NCI-H2107 (cell line): ENCODE measurements at regions not wholly inside any gene's neighbourhood (a gene's known extent, or its start where the extent isn't known, plus 50 kb on each side); places are given as distances from the start of the nearest gene placed in this dataset.

ENCODE experiments used
- DNase-seq: peaks from one replicate; lab custom pipeline; 2025; lab: John Stamatoyannopoulos, UW

GRCh38 chr2:104537116-104537515 lies 316.8 kb upstream of the POU3F3 start:
- DNase-seq = no peak

DNA sequence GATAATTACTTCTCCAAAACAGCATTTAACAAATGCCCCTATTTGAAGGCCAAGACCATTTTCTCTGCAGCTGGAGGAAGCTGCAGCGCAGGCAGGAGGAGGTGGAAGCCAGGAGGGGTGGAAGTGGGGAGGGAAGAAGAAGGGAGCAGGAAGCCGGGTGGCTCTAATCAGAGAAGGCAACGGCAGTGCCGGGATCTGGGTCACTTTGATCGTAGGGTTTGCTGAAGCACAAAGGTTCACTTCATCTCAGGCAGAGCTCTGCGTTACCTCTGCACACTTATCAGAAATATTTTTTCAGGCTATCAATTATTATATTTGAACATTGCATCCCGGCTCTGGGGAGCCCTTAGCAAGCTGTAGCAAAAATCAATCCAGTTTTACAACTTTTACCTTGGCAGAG lies 315.8 kb upstream of the POU3F3 start:
- no peak for DNase-seq

- no peak for DNase-seq
Measured at GRCh38 chr2:104539649-104540048, 314.3 kb upstream of the POU3F3 start.

GRCh38 chr2:104545055-104545454 lies 308.9 kb upstream of the POU3F3 start:
- DNase-seq = no peak

GRCh38 chr2:104546537-104546936 lies 307.4 kb upstream of the POU3F3 start:
- DNase-seq = no peak

- DNase-seq = no peak
Measured at GRCh38 chr2:104547221-104547620, 306.7 kb upstream of the POU3F3 start.

GRCh38 chr2:104561251-104561650 lies 292.7 kb upstream of the POU3F3 start:
- DNase-seq = no peak

DNA sequence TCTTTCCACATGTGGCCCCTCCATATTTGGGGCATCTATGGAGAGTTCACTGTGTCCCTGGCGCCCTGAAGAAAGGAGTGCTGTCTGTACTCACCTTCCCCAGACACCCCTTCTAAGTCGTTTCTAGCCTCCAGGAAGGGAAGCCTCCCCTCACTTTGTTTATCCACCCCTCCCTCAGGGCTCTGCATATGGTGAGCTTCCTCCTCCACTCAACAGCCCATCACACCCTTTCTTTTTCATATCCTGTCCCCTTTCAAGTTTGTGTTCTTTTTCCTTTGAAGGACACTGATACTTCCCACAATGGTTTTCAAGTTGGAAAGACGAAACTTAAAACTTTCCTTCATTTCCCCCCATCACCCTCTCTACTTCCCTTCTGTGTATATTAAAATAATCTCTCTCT lies 291.4 kb upstream of the POU3F3 start:
- no peak for DNase-seq

DNA sequence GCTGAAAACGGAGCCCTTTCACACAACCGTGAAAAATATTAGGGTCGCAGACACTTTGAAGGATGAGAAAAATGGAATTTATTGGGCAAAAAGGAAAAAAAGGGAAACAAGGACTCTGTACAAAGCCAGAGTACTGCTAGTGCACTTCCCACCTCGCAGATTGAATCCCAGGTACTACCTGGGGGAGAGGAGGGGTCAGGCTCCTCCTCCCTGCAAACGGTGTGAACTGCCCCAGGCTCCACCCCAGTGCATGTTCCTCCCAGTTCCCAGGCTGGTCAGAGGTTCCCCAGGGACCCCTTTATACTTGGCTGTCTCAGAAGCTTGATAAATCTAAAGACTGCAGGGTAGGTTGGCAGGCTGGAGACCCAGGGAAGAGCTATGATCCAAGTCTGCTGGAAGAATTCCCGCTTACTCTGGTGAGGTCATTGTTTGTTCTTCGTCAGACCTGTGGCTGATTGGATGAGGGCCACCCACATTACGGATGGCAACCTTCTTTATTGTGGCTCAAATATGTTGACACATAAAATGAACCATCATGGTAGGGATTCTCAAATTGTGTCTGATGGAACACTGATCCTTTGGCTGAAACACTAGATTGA lies 290.4 kb upstream of the POU3F3 start:
- DNase-seq = no peak

DNA sequence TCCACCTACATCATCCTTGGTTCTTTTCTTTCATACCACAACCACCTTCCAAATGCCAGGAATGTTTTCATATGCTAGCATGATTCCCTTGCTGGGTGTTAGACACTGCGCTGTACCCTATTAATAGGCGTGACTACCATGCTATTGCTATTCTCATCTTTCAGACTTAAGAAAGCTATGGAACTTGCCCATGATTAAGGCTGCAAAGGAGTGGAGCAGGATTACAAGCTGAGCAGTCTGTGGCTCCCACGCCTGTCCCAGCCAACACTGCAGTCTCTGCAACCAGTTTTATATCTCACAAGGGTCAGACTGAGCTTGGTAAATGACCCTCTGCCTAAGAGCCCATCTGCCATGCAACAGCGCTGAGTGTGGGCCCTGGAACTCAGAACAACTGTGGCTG lies 285.7 kb upstream of the POU3F3 start:
- DNase-seq = no peak

DNA sequence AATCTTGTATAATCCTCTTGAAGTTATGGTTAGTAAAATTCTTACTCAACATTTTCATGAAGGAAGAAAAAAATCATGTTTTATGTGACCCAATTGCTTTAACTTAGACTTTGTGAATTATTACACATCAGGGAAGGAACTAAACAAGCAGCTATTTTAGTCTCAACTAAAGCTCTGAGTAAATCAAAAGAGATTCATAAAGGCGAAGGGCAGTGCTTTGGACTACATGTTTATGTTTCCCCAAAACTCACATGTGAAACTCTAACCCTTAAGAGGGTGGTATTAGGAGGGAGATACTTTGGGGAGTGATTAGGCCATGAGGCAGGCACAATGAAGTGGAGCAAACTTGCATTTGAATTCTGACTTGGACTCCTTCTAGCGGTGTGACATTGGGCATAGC lies 283.7 kb upstream of the POU3F3 start:
- DNase-seq = no peak

DNA sequence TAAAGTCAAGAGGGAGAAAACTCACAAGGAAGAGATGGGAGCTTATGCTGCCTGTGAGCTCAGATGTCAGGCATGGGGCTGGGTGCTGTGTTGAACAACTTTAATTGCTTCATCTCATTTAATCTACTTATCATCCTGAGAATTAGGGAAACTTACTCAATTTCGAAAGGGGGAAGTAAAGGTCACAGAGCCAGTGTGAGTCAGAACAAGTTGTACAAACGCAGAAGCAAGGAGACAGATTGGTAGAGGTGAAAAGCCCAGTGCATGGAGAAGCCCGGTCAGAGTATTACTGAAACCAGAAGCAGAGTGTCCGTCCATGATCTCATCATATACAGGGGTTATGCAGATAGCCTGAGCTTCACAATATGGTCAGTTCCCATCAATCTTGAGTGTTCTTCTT lies 281.1 kb upstream of the POU3F3 start:
- no peak for DNase-seq

GRCh38 chr2:104574367-104574766 lies 279.5 kb upstream of the POU3F3 start:
- DNase-seq = no peak

DNA sequence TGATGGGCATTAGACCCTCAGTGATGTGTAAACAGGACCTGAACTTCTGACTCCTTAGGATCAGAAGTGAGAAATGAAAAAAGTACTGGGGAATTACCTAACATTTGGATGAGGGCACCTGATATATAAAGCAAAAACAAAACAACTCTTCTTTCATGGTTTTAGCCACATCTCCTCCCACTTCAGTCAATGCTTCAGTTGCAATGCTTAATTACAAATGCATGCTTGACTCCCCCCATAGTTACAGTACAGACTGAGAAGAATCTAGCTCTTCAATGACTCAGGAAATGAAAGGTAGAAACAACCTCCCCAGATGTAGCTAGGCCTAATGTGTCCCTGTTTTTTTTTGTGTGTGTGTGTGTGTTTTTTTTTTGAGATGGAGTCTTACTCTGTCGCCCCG lies 276.8 kb upstream of the POU3F3 start:
- DNase-seq = no peak

GRCh38 chr2:104582471-104582870 lies 271.4 kb upstream of the POU3F3 start:
- DNase-seq = no peak

- no peak for DNase-seq
Measured at GRCh38 chr2:104583811-104584210, 270.1 kb upstream of the POU3F3 start.

DNA sequence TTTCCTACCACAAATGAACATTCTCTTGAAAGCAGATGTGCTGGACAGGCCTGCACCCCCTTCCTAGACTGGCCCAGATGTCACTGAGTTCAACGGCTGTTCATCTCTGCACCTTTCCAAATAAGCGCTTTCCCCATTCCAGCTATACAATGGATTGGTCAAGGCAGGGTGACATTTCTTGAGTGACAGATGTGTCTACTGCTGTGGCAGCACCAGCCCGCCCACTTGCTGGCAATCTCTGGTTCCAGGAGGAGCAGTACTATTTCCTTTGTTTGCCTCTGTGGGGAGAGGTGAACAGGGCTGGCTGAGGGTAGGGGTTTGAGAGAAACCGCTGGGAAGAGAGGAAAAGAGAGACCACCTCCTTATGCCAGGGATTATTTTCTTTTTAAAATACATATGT lies 269.5 kb upstream of the POU3F3 start:
- DNase-seq = no peak

GRCh38 chr2:104595576-104595975 lies 258.3 kb upstream of the POU3F3 start:
- DNase-seq = no peak

DNA sequence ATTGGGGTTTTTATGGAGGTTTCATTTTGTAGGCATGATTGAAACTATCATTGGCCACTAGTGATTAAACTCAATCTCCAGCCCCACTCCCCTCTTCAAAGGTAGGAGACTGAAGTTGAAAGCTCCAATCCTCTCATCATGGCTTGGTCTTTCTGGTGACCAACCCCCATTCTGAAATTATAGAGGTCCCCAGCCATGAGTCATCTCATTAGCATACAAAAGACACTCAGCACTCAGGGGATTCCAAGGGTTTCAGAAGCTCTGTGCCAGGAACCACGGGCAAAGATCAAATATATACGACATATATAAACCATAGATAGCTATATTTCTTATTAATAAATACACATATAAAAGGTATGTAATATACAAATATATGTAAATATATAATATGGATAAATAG lies 256.0 kb upstream of the POU3F3 start:
- DNase-seq = no peak

- DNase-seq = no peak
Measured at GRCh38 chr2:104598636-104599035, 255.3 kb upstream of the POU3F3 start.

DNA sequence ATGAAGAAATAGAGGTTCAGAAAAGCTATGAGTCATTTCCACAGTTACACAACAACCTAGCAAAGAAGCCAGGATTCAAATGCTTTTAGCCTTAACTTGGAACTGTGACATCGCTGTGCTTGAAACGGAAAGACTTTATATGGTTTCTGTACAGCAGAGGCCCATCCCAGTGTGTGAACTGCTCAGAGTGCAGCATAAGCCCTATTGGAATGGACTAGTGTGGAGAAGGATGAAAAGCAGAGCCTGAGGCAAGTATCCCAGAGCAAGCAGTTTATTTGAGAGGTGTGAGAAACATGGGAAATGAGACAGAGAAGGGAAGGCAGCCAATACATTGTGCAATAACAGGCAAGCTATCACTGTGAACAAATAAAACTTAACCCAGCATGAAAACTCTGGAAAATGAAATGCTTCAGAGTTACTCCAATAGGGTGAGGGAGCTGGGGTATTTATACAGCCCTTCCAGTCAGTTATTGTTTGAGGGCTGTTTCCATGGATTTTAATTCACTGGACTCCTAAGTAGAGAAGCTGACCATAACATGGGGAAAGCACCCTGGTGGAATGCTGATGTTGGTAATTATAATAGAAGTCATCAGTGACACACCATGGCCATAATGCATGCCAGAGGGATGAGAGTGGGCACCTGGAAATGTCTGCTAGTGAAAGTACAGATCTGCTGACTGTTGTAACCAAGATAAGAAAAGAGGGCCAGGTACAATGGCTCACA lies 254.0 kb upstream of the POU3F3 start:
- no peak for DNase-seq

- DNase-seq = no peak
Measured at GRCh38 chr2:104606056-104606455, 247.9 kb upstream of the POU3F3 start.

DNA sequence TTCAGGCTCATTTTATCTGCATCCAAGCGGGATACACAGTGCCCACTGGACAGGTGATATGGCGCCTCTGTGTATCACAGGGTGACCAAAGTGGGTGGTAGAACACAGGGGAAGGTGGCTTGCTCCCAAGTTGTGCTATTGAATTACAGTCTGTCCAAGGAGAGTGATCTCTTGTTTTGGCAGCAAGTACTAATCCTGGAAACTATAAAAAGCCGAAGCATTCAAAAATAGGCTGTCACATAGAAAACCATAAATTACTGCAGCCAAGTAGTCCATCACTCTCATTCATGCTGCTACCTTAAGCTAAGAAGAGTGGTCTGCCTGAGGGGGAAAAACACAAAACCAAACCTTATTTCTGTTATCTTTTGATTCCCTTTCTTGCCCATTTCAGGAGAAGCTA lies 237.1 kb upstream of the POU3F3 start:
- DNase-seq = no peak

GRCh38 chr2:104620801-104621200 lies 233.1 kb upstream of the POU3F3 start:
- no peak for DNase-seq
